ENCODE measurements at regions not wholly inside any gene's neighbourhood (a gene's known extent, or its start where the extent isn't known, plus 50 kb on each side); places are given as distances from the start of the nearest gene placed in this dataset.

- CTCF ChIA-PET = no interaction called here
- DNase-seq = no peak
- Mint-ChIP-seq H3K4me3 (no peak overlapping the region), H3K27me3 (no peaks in the 10 kb centered on the region), H3K36me3 (ENCODE audit: low read depth) (no peaks in the 10 kb centered on the region), H3K27ac (no peak overlapping the region), H3K4me1 (ENCODE audit: low read depth) (no peaks in the 10 kb centered on the region), H3K9me3 (no peaks in the 10 kb centered on the region)
- TF ChIP-seq, protein P1, sequence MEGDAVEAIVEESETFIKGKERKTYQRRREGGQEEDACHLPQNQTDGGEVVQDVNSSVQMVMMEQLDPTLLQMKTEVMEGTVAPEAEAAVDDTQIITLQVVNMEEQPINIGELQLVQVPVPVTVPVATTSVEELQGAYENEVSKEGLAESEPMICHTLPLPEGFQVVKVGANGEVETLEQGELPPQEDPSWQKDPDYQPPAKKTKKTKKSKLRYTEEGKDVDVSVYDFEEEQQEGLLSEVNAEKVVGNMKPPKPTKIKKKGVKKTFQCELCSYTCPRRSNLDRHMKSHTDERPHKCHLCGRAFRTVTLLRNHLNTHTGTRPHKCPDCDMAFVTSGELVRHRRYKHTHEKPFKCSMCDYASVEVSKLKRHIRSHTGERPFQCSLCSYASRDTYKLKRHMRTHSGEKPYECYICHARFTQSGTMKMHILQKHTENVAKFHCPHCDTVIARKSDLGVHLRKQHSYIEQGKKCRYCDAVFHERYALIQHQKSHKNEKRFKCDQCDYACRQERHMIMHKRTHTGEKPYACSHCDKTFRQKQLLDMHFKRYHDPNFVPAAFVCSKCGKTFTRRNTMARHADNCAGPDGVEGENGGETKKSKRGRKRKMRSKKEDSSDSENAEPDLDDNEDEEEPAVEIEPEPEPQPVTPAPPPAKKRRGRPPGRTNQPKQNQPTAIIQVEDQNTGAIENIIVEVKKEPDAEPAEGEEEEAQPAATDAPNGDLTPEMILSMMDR (IDR thresholded peaks at IDR 0.05) = no peak
- intact Hi-C loops (cut with micrococcal nuclease) = no loop called here
- ATAC-seq = no peak
- POLR2A ChIA-PET = no interaction called here
Measured at GRCh38 chr4:97477974-97478373, 665.3 kb downstream of the STPG2 start.

GRCh38 chr4:97479388-97479787, 663.9 kb downstream of the STPG2 start:
- intact Hi-C loops (cut with micrococcal nuclease) = no loop called here
- ATAC-seq (no peak), DNase-seq (no peak)
- no peaks in the 10 kb centered on the region for H3K4me1 Mint-ChIP-seq (ENCODE audit: low read depth)
- TF ChIP-seq, protein P1 (IDR thresholded peaks at IDR 0.05) = no peak
- peaks cover 5% of the 10 kb centered on the region for H3K9me3 Mint-ChIP-seq
- POLR2A ChIA-PET = no interaction called here
- H3K27me3 Mint-ChIP-seq = no peaks in the 10 kb centered on the region
- no peaks in the 10 kb centered on the region for H3K36me3 Mint-ChIP-seq (ENCODE audit: low read depth)
- H3K27ac Mint-ChIP-seq = no peak overlapping the region
- no peak overlapping the region for H3K4me3 Mint-ChIP-seq
- CTCF ChIA-PET = no interaction called here

- Mint-ChIP-seq H3K27ac (no peak overlapping the region), H3K4me1 (ENCODE audit: low read depth) (no peaks in the 10 kb centered on the region), H3K27me3 (no peaks in the 10 kb centered on the region), H3K4me3 (no peak overlapping the region), H3K9me3 (peaks cover 4% of the 10 kb centered on the region), H3K36me3 (ENCODE audit: low read depth) (no peaks in the 10 kb centered on the region)
- TF ChIP-seq, protein P1 (IDR thresholded peaks at IDR 0.05) = no peak
- DNase-seq (no peak), ATAC-seq (no peak)
- CTCF ChIA-PET = no interaction called here
- POLR2A ChIA-PET = no interaction called here
- intact Hi-C loops (cut with micrococcal nuclease) = no loop called here
Measured at GRCh38 chr4:97491856-97492255, 651.4 kb downstream of the STPG2 start.

- POLR2A ChIA-PET = no interaction called here
- no peaks in the 10 kb centered on the region for H3K4me1 Mint-ChIP-seq (ENCODE audit: low read depth)
- H3K4me3 Mint-ChIP-seq = no peak overlapping the region
- TF ChIP-seq, protein P1 (IDR thresholded peaks at IDR 0.05) = no peak
- no peaks in the 10 kb centered on the region for H3K27me3 Mint-ChIP-seq
- intact Hi-C loops (cut with micrococcal nuclease) = no loop called here
- DNase-seq (no peak), ATAC-seq (no peak)
- CTCF ChIA-PET = no interaction called here
- no peak overlapping the region for H3K27ac Mint-ChIP-seq
- H3K9me3 Mint-ChIP-seq = peaks cover 3% of the 10 kb centered on the region
- no peaks in the 10 kb centered on the region for H3K36me3 Mint-ChIP-seq (ENCODE audit: low read depth)
Measured at GRCh38 chr4:97493815-97494518, 649.3 kb downstream of the STPG2 start.

DNA sequence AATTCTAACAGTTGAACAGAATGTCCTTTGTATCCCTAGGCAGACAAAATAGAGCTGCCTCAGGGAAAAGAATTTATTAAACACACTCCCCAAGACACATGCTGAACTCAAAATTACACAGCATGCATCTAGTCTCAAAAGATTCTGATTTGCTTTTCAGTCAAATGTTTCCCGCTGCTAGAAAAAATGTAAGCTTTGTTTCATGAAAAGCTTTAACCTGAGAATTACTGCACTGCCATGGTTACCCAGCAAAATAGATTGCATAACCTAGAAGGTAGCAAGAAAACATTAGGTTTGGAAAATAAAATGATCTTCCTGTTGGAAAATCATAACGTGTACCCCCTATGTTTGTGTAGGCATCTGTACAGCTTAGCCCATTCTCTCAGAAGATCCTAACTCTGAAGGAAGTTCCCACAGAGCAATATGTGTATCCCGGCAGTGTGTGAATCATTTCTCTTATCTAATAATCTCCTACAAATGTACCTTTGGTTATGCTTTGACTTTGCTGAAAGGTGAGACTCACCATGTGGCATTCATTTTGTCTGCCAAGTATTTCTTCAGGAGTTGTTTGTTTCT, 646.9 kb downstream of the STPG2 start:
- POLR2A ChIA-PET = no interaction called here
- CTCF ChIA-PET = no interaction called here
- H3K36me3 Mint-ChIP-seq (ENCODE audit: low read depth) = no peaks in the 10 kb centered on the region
- no peak overlapping the region for H3K27ac Mint-ChIP-seq
- no peaks in the 10 kb centered on the region for H3K27me3 Mint-ChIP-seq
- ATAC-seq (no peak), DNase-seq (no peak)
- H3K4me3 Mint-ChIP-seq = no peak overlapping the region
- TF ChIP-seq, protein P1 (IDR thresholded peaks at IDR 0.05) = no peak
- H3K9me3 Mint-ChIP-seq = no peaks in the 10 kb centered on the region
- no peaks in the 10 kb centered on the region for H3K4me1 Mint-ChIP-seq (ENCODE audit: low read depth)
- intact Hi-C loops (cut with micrococcal nuclease) = no loop called here
